HG03354 (cell line): ENCODE measurements at regions not wholly inside any gene's neighbourhood (a gene's known extent, or its start where the extent isn't known, plus 50 kb on each side); places are given as distances from the start of the nearest gene placed in this dataset.
A peak's percentile ranks its signal among the peaks of the same experiment; 100 is the strongest.
"Not testable (repeated sequence)": the region's sequence is repeated elsewhere in the genome, so short reads cannot be mapped to it uniquely, and the experiment has no call there.

ENCODE experiments used
- ATAC-seq: cut with Tn5 transposase; IDR thresholded peaks from one replicate; pipeline ENCODE4 v1.9.1; 2021; ENCODE audit warnings: mild to moderate bottlenecking; ENCODE audit not compliant: unreplicated experiment, poor library complexity, severe bottlenecking

- ATAC-seq: no peak
Observed at GRCh38 chr7:81492910-81493309, 276.9 kb downstream of the HGF start.

- no peak for ATAC-seq
Observed at GRCh38 chr7:81492240-81492639, 277.6 kb downstream of the HGF start.

GRCh38 chr7:81491573-81491972 lies 278.3 kb downstream of the HGF start:
- ATAC-seq: no peak

- ATAC-seq: no peak
Observed at GRCh38 chr7:81488210-81488609, 281.6 kb downstream of the HGF start.

GRCh38 chr7:81487516-81487915 lies 282.3 kb downstream of the HGF start:
- ATAC-seq: no peak

GRCh38 chr7:81484261-81484660 lies 285.6 kb downstream of the HGF start:
- ATAC-seq: no peak

GRCh38 chr7:81482600-81483186 lies 287.2 kb downstream of the HGF start:
- ATAC-seq: peak; percentile 77

GRCh38 chr7:81478664-81479063 lies 291.2 kb downstream of the HGF start:
- no peak for ATAC-seq

GRCh38 chr7:81478201-81478600 lies 291.6 kb downstream of the HGF start:
- ATAC-seq: not testable (repeated sequence)

GRCh38 chr7:81473236-81473635 lies 296.6 kb downstream of the HGF start:
- ATAC-seq: no peak

GRCh38 chr7:81470724-81471379 lies 299.0 kb downstream of the HGF start:
- ATAC-seq: no peak

GRCh38 chr7:81469869-81470723 lies 299.8 kb downstream of the HGF start:
- peak; percentile 60 for ATAC-seq

GRCh38 chr7:81469153-81469868 lies 300.5 kb downstream of the HGF start:
- no peak for ATAC-seq

- no peak for ATAC-seq
Observed at GRCh38 chr7:81468526-81468925, 301.3 kb downstream of the HGF start.

GRCh38 chr7:81467964-81468363 lies 301.9 kb downstream of the HGF start:
- no peak for ATAC-seq

GRCh38 chr7:81462672-81463071 lies 307.2 kb downstream of the HGF start:
- no peak for ATAC-seq

- no peak for ATAC-seq
Observed at GRCh38 chr7:81460250-81461045, 309.4 kb downstream of the HGF start.

GRCh38 chr7:81459485-81459884 lies 310.4 kb downstream of the HGF start:
- ATAC-seq: no peak

GRCh38 chr7:81457852-81458522 lies 311.9 kb downstream of the HGF start:
- ATAC-seq: no peak
